Prostate gland (tissue), 2 donors: ENCODE measurements at regions not wholly inside any gene's neighbourhood (a gene's known extent, or its start where the extent isn't known, plus 50 kb on each side); places are given as distances from the start of the nearest gene placed in this dataset.

Experiments used
- CTCF ChIP-seq, 4 experiments: fragments of 200-600 bp in 2 of 4; fragments of 450-650 bp in 2 of 4; sonication (generic) in 2 of 4; IDR thresholded peaks; 1 replicate in 3 of 4; 2 replicates in 1 of 4; pipeline ENCODE4 v1.5.1; 2016 to 2019; ENCODE audit warnings: antibody characterized with exemption in 4 of 4, mild to moderate bottlenecking in 2 of 4, moderate library complexity in 2 of 4
- POLR2A ChIP-seq: fragments of 450-650 bp; IDR thresholded peaks from one replicate; pipeline ENCODE4 v1.6.1; 2016; ENCODE audit warnings: antibody characterized with exemption, mild to moderate bottlenecking
- POLR2AphosphoS5 ChIP-seq: sonication (generic); formaldehyde crosslinking; IDR thresholded peaks from one replicate; pipeline ENCODE4 v1.6.1; 2017; ENCODE audit warnings: antibody characterized with exemption

GRCh38 chr19:13598098-13598497, 91.8 kb upstream of the CACNA1A start:
- TF ChIP-seq CTCF (IDR thresholded peaks at IDR 0.05) (no peak), POLR2A (no peak), POLR2AphosphoS5 (no peak)
